B cell (primary cell): ENCODE measurements at regions not wholly inside any gene's neighbourhood (a gene's known extent, or its start where the extent isn't known, plus 50 kb on each side); places are given as distances from the start of the nearest gene placed in this dataset.

Experiments used
- CTCF ChIP-seq: fragments of 200-600 bp; IDR thresholded peaks from one replicate; pipeline ENCODE4 v1.8.0; 2022; ENCODE audit warnings: antibody characterized with exemption, mild to moderate bottlenecking
- EZH2 ChIP-seq: IDR thresholded peaks from 2 replicates; pipeline ENCODE4 v1.6.1; 2012; ENCODE audit warnings: borderline replicate concordance, low read depth, mild to moderate bottlenecking, moderate library complexity, low read length; ENCODE audit not compliant: insufficient read depth, poor library complexity, severe bottlenecking

GRCh38 chr2:53423465-53423864 lies 344.1 kb upstream of the CHAC2 start:
- TF ChIP-seq CTCF: no peak
- no peak for TF ChIP-seq EZH2
